BE2C (cell line): ENCODE measurements at regions not wholly inside any gene's neighbourhood (a gene's known extent, or its start where the extent isn't known, plus 50 kb on each side); places are given as distances from the start of the nearest gene placed in this dataset.

ENCODE experiments used
- DNase-seq: peaks from one replicate; pipeline ENCODE4 v3.0.0-alpha.2; 2020
- H3K27me3 ChIP-seq: fragments of 250-450 bp; sonication (Bioruptor Pico); 2 replicates; pipeline ENCODE4 v1.5.1; 2020; ENCODE audit warnings: mild to moderate bottlenecking
- H3K36me3 ChIP-seq: fragments of 250-450 bp; sonication (Bioruptor Pico); 2 replicates; pipeline ENCODE4 v1.5.1; 2020; ENCODE audit warnings: mild to moderate bottlenecking
- H3K4me1 ChIP-seq: fragments of 250-450 bp; sonication (Bioruptor Pico); 2 replicates; pipeline ENCODE4 v1.5.1; 2020
- H3K4me3 ChIP-seq: 2 replicates; pipeline ENCODE4 v1.5.1; 2011; ENCODE audit warnings: low read depth, low read length
- H3K9me3 ChIP-seq: fragments of 250-450 bp; sonication (Bioruptor Pico); 2 replicates; pipeline ENCODE4 v1.5.1; 2020
- TF ChIP-seq, protein P1 (sequence below): IDR thresholded peaks from 2 replicates; pipeline ENCODE4 v1.5.1; 2012; ENCODE audit warnings: mild to moderate bottlenecking, low read depth, low read length

DNA sequence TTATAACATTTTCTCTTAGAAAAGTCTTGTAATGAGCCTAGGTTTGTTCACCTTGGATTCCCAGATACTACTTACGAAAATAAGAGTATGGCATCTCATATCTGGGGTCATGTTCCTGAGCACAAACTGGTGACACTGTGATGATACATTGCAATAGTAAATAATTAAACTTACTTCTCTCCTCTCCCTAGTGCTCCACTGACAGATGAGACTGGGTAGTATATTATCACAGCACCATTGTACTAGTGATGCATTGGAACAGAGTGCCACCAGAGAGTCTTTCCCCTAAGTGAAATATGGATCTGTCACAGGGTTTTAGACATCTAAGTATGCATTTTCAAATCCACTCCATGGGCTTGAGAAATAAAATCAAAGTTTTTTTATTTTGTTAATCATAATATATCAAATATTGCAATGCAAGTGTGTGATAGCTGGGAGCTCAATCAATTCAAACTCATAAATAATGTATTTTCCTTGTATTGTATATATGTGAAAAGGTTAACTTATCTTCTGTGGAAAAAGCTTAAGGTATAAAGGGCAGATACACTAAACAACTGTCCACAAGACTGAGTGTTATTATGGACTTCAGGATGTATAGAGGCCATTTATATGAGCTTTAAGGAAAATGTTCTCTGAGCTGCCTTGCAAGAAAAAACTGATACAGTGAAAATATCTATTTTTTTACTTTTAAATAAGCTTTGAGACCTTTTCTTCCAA lies 275.5 kb downstream of the ZWINT start:
- H3K36me3 ChIP-seq: no peaks in the 10 kb centered on the region
- no peak for DNase-seq
- H3K4me3 ChIP-seq: no peak overlapping the region
- H3K9me3 ChIP-seq: no peaks in the 10 kb centered on the region
- TF ChIP-seq, protein P1, sequence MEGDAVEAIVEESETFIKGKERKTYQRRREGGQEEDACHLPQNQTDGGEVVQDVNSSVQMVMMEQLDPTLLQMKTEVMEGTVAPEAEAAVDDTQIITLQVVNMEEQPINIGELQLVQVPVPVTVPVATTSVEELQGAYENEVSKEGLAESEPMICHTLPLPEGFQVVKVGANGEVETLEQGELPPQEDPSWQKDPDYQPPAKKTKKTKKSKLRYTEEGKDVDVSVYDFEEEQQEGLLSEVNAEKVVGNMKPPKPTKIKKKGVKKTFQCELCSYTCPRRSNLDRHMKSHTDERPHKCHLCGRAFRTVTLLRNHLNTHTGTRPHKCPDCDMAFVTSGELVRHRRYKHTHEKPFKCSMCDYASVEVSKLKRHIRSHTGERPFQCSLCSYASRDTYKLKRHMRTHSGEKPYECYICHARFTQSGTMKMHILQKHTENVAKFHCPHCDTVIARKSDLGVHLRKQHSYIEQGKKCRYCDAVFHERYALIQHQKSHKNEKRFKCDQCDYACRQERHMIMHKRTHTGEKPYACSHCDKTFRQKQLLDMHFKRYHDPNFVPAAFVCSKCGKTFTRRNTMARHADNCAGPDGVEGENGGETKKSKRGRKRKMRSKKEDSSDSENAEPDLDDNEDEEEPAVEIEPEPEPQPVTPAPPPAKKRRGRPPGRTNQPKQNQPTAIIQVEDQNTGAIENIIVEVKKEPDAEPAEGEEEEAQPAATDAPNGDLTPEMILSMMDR: no peak
- H3K27me3 ChIP-seq: no peaks in the 10 kb centered on the region
- no peaks in the 10 kb centered on the region for H3K4me1 ChIP-seq

GRCh38 chr10:56082169-56082568 lies 278.9 kb downstream of the ZWINT start:
- TF ChIP-seq, protein P1: no peak
- DNase-seq: no peak

GRCh38 chr10:56068473-56069263 lies 292.4 kb downstream of the ZWINT start:
- TF ChIP-seq, protein P1: no peak

More at GRCh38 chr10:56082169-56082568, 278.9 kb downstream of the ZWINT start:
- Histone ChIP-seq H3K4me3 (no peak overlapping the region), H3K4me1 (no peaks in the 10 kb centered on the region), H3K36me3 (no peaks in the 10 kb centered on the region), H3K9me3 (no peaks in the 10 kb centered on the region), H3K27me3 (no peaks in the 10 kb centered on the region)

DNA sequence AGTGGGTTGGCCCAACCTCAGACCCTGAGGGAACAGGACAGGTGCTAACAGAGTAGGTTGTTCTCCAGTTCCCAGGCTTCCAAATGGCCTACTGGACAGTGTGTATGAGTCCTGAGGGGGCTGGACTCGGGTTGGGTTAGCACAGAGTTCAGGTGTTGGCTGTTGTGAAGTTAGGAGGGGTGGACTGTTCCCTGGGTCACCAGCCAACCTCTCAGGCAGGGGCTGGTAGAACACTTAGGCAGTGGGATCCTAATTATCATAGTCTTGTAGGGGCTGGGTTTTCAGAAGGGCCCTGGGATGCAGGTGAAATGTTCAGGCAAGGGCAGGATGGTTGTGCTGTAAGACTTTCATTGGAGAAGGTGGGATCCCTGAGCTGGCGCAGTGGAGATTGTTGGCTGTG lies 293.0 kb downstream of the ZWINT start:
- no peak for DNase-seq
- TF ChIP-seq, protein P1: no peak
- H3K4me3 ChIP-seq: no peak overlapping the region
- H3K36me3 ChIP-seq: no peaks in the 10 kb centered on the region
- H3K9me3 ChIP-seq: no peaks in the 10 kb centered on the region
- no peaks in the 10 kb centered on the region for H3K4me1 ChIP-seq
- H3K27me3 ChIP-seq: no peaks in the 10 kb centered on the region

More at GRCh38 chr10:56068473-56069263, 292.4 kb downstream of the ZWINT start:
- Histone ChIP-seq H3K9me3 (no peaks in the 10 kb centered on the region), H3K27me3 (no peaks in the 10 kb centered on the region), H3K4me3 (no peak overlapping the region), H3K4me1 (no peaks in the 10 kb centered on the region), H3K36me3 (no peaks in the 10 kb centered on the region)
- DNase-seq: no peak

DNA sequence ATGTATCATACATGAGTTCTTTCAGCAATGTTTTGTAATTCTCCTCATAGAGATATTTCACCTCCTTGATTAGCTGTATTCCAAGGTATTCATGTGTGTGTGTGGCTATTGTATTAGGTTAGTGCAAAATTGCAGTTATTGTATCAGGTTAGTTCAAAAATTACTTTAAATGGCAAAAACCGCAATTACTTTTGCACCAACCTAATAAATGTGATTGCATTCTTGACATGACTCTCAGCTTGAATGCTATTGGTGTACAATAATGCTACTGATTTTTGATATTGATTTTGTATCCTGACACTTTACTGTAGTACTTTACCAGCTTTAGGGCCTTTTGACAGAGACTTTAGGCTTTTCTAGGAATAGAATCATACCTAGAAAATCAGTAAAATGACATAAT lies 297.4 kb downstream of the ZWINT start:
- H3K4me1 ChIP-seq: no peaks in the 10 kb centered on the region
- no peak for DNase-seq

More for the DNA sequence above, 297.4 kb downstream of the ZWINT start:
- H3K9me3 ChIP-seq: no peaks in the 10 kb centered on the region
- no peak overlapping the region for H3K4me3 ChIP-seq
- TF ChIP-seq, protein P1: no peak
- H3K36me3 ChIP-seq: no peaks in the 10 kb centered on the region
- H3K27me3 ChIP-seq: no peaks in the 10 kb centered on the region
